ENCODE measurements at regions not wholly inside any gene's neighbourhood (a gene's known extent, or its start where the extent isn't known, plus 50 kb on each side); places are given as distances from the start of the nearest gene placed in this dataset.
"Not testable (repeated sequence)": the region's sequence is repeated elsewhere in the genome, so short reads cannot be mapped to it uniquely, and the experiment has no call there.

- no peaks in the 10 kb centered on the region for H3K27me3 Mint-ChIP-seq (ENCODE audit: low read depth)
- H3K4me1 Mint-ChIP-seq (ENCODE audit: low read depth) = peaks cover 10% of the 10 kb centered on the region
- CTCF ChIA-PET = no interaction called here
- no peak for DNase-seq
- H3K27ac Mint-ChIP-seq = no peak overlapping the region
- peaks cover 4% of the 10 kb centered on the region for H3K9me3 Mint-ChIP-seq
- H3K4me3 Mint-ChIP-seq = no peak overlapping the region
- H3K36me3 Mint-ChIP-seq (ENCODE audit: low read depth) = no peaks in the 10 kb centered on the region
- intact Hi-C loops (cut with micrococcal nuclease) = no loop called here
Observed at GRCh38 chr2:234386971-234387370, 109.9 kb downstream of the ARL4C start.

- H3K27ac Mint-ChIP-seq = no peak overlapping the region
- intact Hi-C loops (cut with micrococcal nuclease) = no loop called here
- H3K4me1 Mint-ChIP-seq (ENCODE audit: low read depth) = peaks cover 4% of the 10 kb centered on the region
- H3K36me3 Mint-ChIP-seq (ENCODE audit: low read depth) = peaks cover 2% of the 10 kb centered on the region
- no peaks in the 10 kb centered on the region for H3K27me3 Mint-ChIP-seq (ENCODE audit: low read depth)
- no peak for DNase-seq
- CTCF ChIA-PET = interaction anchor here (0.8 to 0.9 kb wide), 3 partner anchors 47 to 247 kb away, joined by 3 read pairs; no protein-coding TSS in a partner anchor
- H3K4me3 Mint-ChIP-seq = no peak overlapping the region
- H3K9me3 Mint-ChIP-seq = peaks cover 4% of the 10 kb centered on the region
Observed at GRCh38 chr2:234382131-234382530, 114.8 kb downstream of the ARL4C start.

DNA sequence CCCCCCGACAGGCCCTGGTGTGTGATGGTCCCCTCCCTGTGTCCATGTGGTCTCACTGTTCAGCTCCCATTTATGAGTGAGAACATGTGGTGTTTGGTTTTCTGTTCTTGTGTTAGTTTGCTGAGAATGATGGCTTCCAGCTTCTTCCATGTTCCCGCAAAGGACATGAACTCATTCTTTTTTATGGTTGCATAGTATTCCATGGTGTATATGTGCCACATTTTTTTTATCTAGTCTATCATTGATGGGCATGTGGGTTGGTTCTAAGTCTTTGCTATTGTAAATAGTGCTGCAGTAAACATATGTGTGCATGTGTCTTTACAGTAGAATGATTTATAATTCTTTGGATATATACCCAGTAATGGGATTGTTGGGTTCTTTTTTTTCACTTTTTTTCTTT, 117.9 kb downstream of the ARL4C start:
- H3K27ac Mint-ChIP-seq; H3K9me3 Mint-ChIP-seq; H3K36me3 Mint-ChIP-seq (ENCODE audit: low read depth); intact Hi-C loops (cut with micrococcal nuclease); H3K27me3 Mint-ChIP-seq (ENCODE audit: low read depth); H3K4me3 Mint-ChIP-seq; DNase-seq: not testable (repeated sequence)
- H3K4me1 Mint-ChIP-seq (ENCODE audit: low read depth) = peaks cover 23% of the 10 kb centered on the region
- CTCF ChIA-PET = interaction anchor here (0.7 kb wide), 1 partner anchor 89 kb away, joined by 9 read pairs; no protein-coding TSS in a partner anchor

GRCh38 chr2:234378440-234378839, 118.4 kb downstream of the ARL4C start:
- DNase-seq = no peak
- CTCF ChIA-PET = no interaction called here
- peaks cover 2% of the 10 kb centered on the region for H3K36me3 Mint-ChIP-seq (ENCODE audit: low read depth)
- H3K4me3 Mint-ChIP-seq = no peak overlapping the region
- intact Hi-C loops (cut with micrococcal nuclease) = no loop called here
- H3K9me3 Mint-ChIP-seq = no peaks in the 10 kb centered on the region
- peaks cover 28% of the 10 kb centered on the region for H3K4me1 Mint-ChIP-seq (ENCODE audit: low read depth)
- no peak overlapping the region for H3K27ac Mint-ChIP-seq
- no peaks in the 10 kb centered on the region for H3K27me3 Mint-ChIP-seq (ENCODE audit: low read depth)

- peaks cover 2% of the 10 kb centered on the region for H3K36me3 Mint-ChIP-seq (ENCODE audit: low read depth)
- H3K27ac Mint-ChIP-seq = no peak overlapping the region
- no peaks in the 10 kb centered on the region for H3K27me3 Mint-ChIP-seq (ENCODE audit: low read depth)
- H3K4me3 Mint-ChIP-seq = no peak overlapping the region
- intact Hi-C loops (cut with micrococcal nuclease) = no loop called here
- H3K9me3 Mint-ChIP-seq = no peaks in the 10 kb centered on the region
- no peak for DNase-seq
- peaks cover 34% of the 10 kb centered on the region for H3K4me1 Mint-ChIP-seq (ENCODE audit: low read depth)
- CTCF ChIA-PET = interaction anchor here (0.6 to 0.7 kb wide), 2 partner anchors 106 to 301 kb away, joined by 3 to 10 read pairs; no protein-coding TSS in a partner anchor
Observed at GRCh38 chr2:234377761-234378391, 119.0 kb downstream of the ARL4C start.

GRCh38 chr2:234376229-234376628, 120.7 kb downstream of the ARL4C start:
- peaks cover 2% of the 10 kb centered on the region for H3K36me3 Mint-ChIP-seq (ENCODE audit: low read depth)
- H3K9me3 Mint-ChIP-seq = no peaks in the 10 kb centered on the region
- H3K4me3 Mint-ChIP-seq = no peak overlapping the region
- no peak overlapping the region for H3K27ac Mint-ChIP-seq
- peaks cover 50% of the 10 kb centered on the region for H3K4me1 Mint-ChIP-seq (ENCODE audit: low read depth)
- no peak for DNase-seq
- intact Hi-C loops (cut with micrococcal nuclease) = no loop called here
- CTCF ChIA-PET = no interaction called here
- H3K27me3 Mint-ChIP-seq (ENCODE audit: low read depth) = no peaks in the 10 kb centered on the region

DNA sequence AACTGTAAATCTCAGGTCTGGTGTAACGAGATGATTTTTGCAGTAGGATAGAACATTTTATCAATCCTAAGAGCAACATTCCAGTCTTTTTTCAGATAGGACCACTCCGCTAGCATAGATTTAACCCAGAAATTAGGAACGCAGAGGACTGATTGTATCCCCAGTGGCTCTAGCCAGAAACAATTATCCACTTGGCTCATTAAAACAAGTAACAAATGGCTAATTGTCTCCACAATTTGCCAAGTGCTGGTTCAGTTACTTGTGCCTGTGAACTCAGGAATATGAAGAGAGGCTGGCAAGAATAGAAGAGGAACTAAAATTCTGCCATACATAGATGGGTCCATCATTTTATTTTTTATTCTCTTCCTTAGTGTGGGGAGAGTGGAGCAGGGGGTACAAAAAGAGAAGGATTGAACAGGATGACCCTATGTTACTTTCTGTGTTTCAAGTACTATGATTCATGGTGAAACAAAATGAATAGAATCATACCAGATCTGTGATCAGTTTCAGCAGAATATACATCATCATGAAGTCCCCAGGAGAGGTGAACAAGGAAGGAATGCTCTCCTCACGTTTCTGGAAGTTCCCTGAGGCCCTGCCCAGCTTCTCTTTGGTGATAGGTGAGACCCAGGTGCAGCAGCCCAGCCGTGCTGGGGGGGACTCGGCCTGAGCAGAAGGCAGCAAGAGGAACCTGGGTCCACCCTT, 121.6 kb downstream of the ARL4C start:
- Mint-ChIP-seq H3K4me3 (no peak overlapping the region), H3K27me3 (ENCODE audit: low read depth) (no peaks in the 10 kb centered on the region), H3K4me1 (ENCODE audit: low read depth) (peaks cover 58% of the 10 kb centered on the region), H3K9me3 (no peaks in the 10 kb centered on the region), H3K36me3 (ENCODE audit: low read depth) (peaks cover 2% of the 10 kb centered on the region), H3K27ac (no peak overlapping the region)
- intact Hi-C loops (cut with micrococcal nuclease) = no loop called here
- no peak for DNase-seq
- CTCF ChIA-PET = interaction anchor here (0.8 to 3.5 kb wide), 2 partner anchors 21 to 86 kb away, joined by 3 to 18 read pairs; no protein-coding TSS in a partner anchor

DNA sequence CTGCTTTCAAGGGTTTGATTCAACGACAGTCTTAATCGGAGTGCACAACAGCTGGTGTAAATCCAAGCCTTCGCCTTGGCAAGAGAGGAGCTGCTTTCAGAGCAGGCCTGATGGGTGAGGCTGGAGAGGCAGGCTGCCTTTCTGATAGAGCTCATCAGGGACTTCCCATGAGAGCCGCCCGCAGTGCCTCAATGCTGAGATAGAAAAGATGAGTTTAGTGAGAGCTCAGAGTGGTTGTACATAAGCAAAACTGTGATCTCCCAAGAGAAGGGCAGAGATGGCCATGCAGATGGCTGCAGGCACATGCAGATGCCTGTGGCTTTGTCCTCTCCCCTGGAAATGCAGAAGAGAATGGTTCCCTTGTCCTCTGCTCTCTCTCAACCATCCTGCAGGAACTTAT, 122.1 kb downstream of the ARL4C start:
- Mint-ChIP-seq H3K4me1 (ENCODE audit: low read depth) (peaks cover 64% of the 10 kb centered on the region), H3K36me3 (ENCODE audit: low read depth) (peaks cover 2% of the 10 kb centered on the region), H3K27me3 (ENCODE audit: low read depth) (no peaks in the 10 kb centered on the region), H3K27ac (no peak overlapping the region), H3K9me3 (no peaks in the 10 kb centered on the region), H3K4me3 (no peak overlapping the region)
- CTCF ChIA-PET = interaction anchor here (0.6 to 3.5 kb wide), 5 partner anchors 22 to 86 kb away, joined by 3 to 18 read pairs (median 3); no protein-coding TSS in a partner anchor
- intact Hi-C loops (cut with micrococcal nuclease) = no loop called here
- peak; percentile 36 for DNase-seq

DNA sequence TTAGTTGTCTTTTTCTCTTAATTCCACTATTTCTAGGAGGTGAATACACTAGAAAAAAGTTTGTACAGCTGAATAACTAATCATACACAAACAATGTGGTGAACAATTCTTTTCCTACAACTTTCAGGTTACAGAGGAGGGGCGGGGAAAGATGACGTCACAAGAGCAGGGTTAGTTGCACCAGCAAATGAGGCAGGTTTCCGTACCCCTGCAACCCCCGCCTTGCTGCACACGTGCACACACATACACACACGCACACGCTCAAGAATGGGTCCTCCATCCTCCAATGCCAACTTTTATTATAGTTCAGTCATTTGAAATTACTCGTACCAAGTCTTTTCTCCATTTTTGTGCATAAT, 122.8 kb downstream of the ARL4C start:
- intact Hi-C loops (cut with micrococcal nuclease) = no loop called here
- Mint-ChIP-seq H3K27ac (no peak overlapping the region), H3K4me3 (no peak overlapping the region), H3K36me3 (ENCODE audit: low read depth) (peaks cover 2% of the 10 kb centered on the region), H3K27me3 (ENCODE audit: low read depth) (no peaks in the 10 kb centered on the region), H3K9me3 (no peaks in the 10 kb centered on the region), H3K4me1 (ENCODE audit: low read depth) (peaks cover 68% of the 10 kb centered on the region)
- CTCF ChIA-PET = interaction anchor here (0.8 to 3.5 kb wide), 5 partner anchors 22 to 85 kb away, joined by 3 to 18 read pairs (median 3); no protein-coding TSS in a partner anchor
- DNase-seq = peak; percentile 53

- DNase-seq = peak; percentile 33
- Mint-ChIP-seq H3K4me1 (ENCODE audit: low read depth) (peaks cover 71% of the 10 kb centered on the region), H3K36me3 (ENCODE audit: low read depth) (no peaks in the 10 kb centered on the region), H3K27ac (peak overlapping the region; percentile 87), H3K4me3 (peak overlapping the region; percentile 52), H3K27me3 (ENCODE audit: low read depth) (no peaks in the 10 kb centered on the region), H3K9me3 (no peaks in the 10 kb centered on the region)
- CTCF ChIA-PET = interaction anchor here (0.6 to 3.5 kb wide), 5 partner anchors 22 to 85 kb away, joined by 3 to 18 read pairs (median 4); no protein-coding TSS in a partner anchor
- intact Hi-C loops (cut with micrococcal nuclease) = loop anchor here (1.0 to 2.0 kb wide), 2 partner anchors 81 to 115 kb away; no protein-coding TSS in a partner anchor
Observed at GRCh38 chr2:234373481-234374149, 123.3 kb downstream of the ARL4C start.

DNA sequence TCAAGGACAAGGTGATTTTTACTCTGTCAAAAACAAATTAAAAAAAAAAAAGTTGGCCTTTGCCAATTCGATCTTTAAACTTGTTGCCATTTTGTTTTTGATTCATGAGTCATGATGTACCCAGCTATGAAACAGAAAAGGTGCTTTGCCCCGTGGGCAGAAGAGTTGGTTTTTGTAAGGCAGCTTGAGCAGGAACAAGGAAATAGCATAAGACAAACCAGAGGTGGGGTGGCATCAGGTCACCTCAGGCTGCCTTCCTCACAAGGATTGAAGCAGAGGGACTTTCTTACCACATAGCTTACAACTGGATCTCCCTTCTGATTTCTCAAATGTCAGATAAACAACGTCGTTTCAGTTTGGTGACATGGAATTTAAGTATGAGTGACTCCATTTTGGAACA, 123.8 kb downstream of the ARL4C start:
- Mint-ChIP-seq H3K9me3 (no peaks in the 10 kb centered on the region), H3K4me1 (ENCODE audit: low read depth) (peaks cover 76% of the 10 kb centered on the region), H3K4me3 (peak overlapping the region; percentile 52), H3K27me3 (ENCODE audit: low read depth) (no peaks in the 10 kb centered on the region), H3K36me3 (ENCODE audit: low read depth) (no peaks in the 10 kb centered on the region), H3K27ac (peak overlapping the region; percentile 87)
- CTCF ChIA-PET = interaction anchor here (0.6 to 3.5 kb wide), 4 partner anchors 21 to 84 kb away, joined by 3 to 18 read pairs (median 4); no protein-coding TSS in a partner anchor
- DNase-seq = peak; percentile 55
- intact Hi-C loops (cut with micrococcal nuclease) = loop anchor here (1.0 to 2.0 kb wide), 2 partner anchors 81 to 116 kb away; no protein-coding TSS in a partner anchor

GRCh38 chr2:234372506-234372905, 124.4 kb downstream of the ARL4C start:
- peak overlapping the region; percentile 14 for H3K4me3 Mint-ChIP-seq
- H3K36me3 Mint-ChIP-seq (ENCODE audit: low read depth) = no peaks in the 10 kb centered on the region
- no peaks in the 10 kb centered on the region for H3K9me3 Mint-ChIP-seq
- H3K27ac Mint-ChIP-seq = peak overlapping the region; percentile 87
- no peaks in the 10 kb centered on the region for H3K27me3 Mint-ChIP-seq (ENCODE audit: low read depth)
- intact Hi-C loops (cut with micrococcal nuclease) = loop anchor here (1.0 to 2.0 kb wide), 2 partner anchors 50 to 116 kb away; no protein-coding TSS in a partner anchor
- H3K4me1 Mint-ChIP-seq (ENCODE audit: low read depth) = peaks cover 82% of the 10 kb centered on the region
- CTCF ChIA-PET = interaction anchor here (0.7 to 3.5 kb wide), 4 partner anchors 80 to 123 kb away, joined by 4 to 18 read pairs (median 6); no protein-coding TSS in a partner anchor
- DNase-seq = peak; percentile 55

All from activated naive CD4-positive, alpha-beta T cell treated with anti-CD3 and anti-CD28 coated beads for 36 hours (primary cell).